HCT116 (cell line): ENCODE measurements at regions not wholly inside any gene's neighbourhood (a gene's known extent, or its start where the extent isn't known, plus 50 kb on each side); places are given as distances from the start of the nearest gene placed in this dataset.

ENCODE experiments used
- ATAC-seq: fragments of 200-7000 bp; cut with Tn5 transposase; 2 replicates; pipeline ENCODE4 v1.9.1; 2020; ENCODE audit warnings: mild to moderate bottlenecking, moderate library complexity
- BruUV-seq: library from RNA; stranded (reverse); fragments of 400-500 nt; replicated peaks from 2 replicates; lab custom pipeline; 2021; lab: Mats Ljungman, UMichigan
- CTCF ChIA-PET: fragments of 300-600 bp; sonication (Branson Sonifier 250); formaldehyde crosslinking; loops from one replicate; lab custom pipeline; 2021; ENCODE audit warnings: antibody characterized with exemption; lab: Charles Lee
- POLR2A ChIA-PET: fragments of 300-600, 350-600 bp; sonication (Branson Sonifier 250); formaldehyde crosslinking; loops from one replicate; lab custom pipeline; 2021; ENCODE audit warnings: antibody characterized with exemption; lab: Charles Lee
- RAD21 ChIA-PET, 2 experiments: fragments of 300-600 bp; sonication (Branson Sonifier 250); formaldehyde crosslinking; loops; one replicate each; lab custom pipeline; 2023; ENCODE audit warnings: low total read pairs in 2 of 2; ENCODE audit not compliant: uncharacterized antibody in 2 of 2, unreplicated experiment in 2 of 2, low non-redundant PET in 1 of 2; lab: Charles Lee
- DNase-seq: peaks from one replicate; pipeline ENCODE4 v3.0.0-alpha.2; 2010; ENCODE audit warnings: low read depth, low spot score
- H2AFZ ChIP-seq: fragments of 200-600 bp; shearing (Covaris generic), sonication (generic); 2 replicates; pipeline ENCODE4 v1.6.1; 2017; ENCODE audit warnings: low read depth, mixed run types, mixed read lengths, antibody characterized with exemption, low read length; ENCODE audit not compliant: poor library complexity, severe bottlenecking
- H3K27ac ChIP-seq: 2 replicates; pipeline ENCODE4 v1.5.1; 2012; ENCODE audit warnings: low read depth, low read length
- H3K27me3 ChIP-seq: fragments of 200-600 bp; sonication (generic); 2 replicates; pipeline ENCODE4 v1.6.1; 2016; ENCODE audit warnings: mixed run types, low read length, mixed read lengths; ENCODE audit not compliant: insufficient read depth
- H3K36me3 ChIP-seq, 2 experiments: fragments of 200-500 bp in 1 of 2; fragments of 200-600 bp in 1 of 2; sonication (Bioruptor generic) in 1 of 2; sonication (generic) in 1 of 2; 2 replicates each; pipeline versions ENCODE4 v1.5.1 to v1.6.1; 2014 to 2016; ENCODE audit warnings: low read length in 2 of 2, inconsistent platforms in 1 of 2, mixed read lengths in 1 of 2, mixed run types in 1 of 2; ENCODE audit not compliant: insufficient read depth in 2 of 2, control insufficient read depth in 1 of 2
- H3K4me1 ChIP-seq, 2 experiments: fragments of 200-600 bp in 1 of 2; sonication (generic) in 1 of 2; 2 replicates each; pipeline versions ENCODE4 v1.5.1 to v1.6.1; 2012 to 2017; ENCODE audit warnings: low read length in 2 of 2, inconsistent platforms in 1 of 2, mild to moderate bottlenecking in 1 of 2, mixed read lengths in 1 of 2, mixed run types in 1 of 2, moderate library complexity in 1 of 2; ENCODE audit not compliant: insufficient read depth in 2 of 2, control insufficient read depth in 1 of 2
- H3K4me2 ChIP-seq: fragments of 200-600 bp; sonication (generic); 2 replicates; pipeline ENCODE4 v1.6.1; 2017; ENCODE audit warnings: mixed run types, low read length, mixed read lengths
- H3K4me3 ChIP-seq, 2 experiments: fragments of 200-600 bp in 1 of 2; sonication (generic) in 1 of 2; replicated peaks in 1 of 2; 2 replicates each; pipeline ENCODE4 v1.5.1; 2011 to 2016; ENCODE audit warnings: low read length in 2 of 2, control low read depth in 1 of 2, low read depth in 1 of 2, mild to moderate bottlenecking in 1 of 2, mixed read lengths in 1 of 2, mixed run types in 1 of 2
- H3K79me2 ChIP-seq: fragments of 200-600 bp; sonication (generic); 2 replicates; pipeline ENCODE4 v1.6.1; 2017; ENCODE audit warnings: mild to moderate bottlenecking, mixed run types, low read length, moderate library complexity, mixed read lengths; ENCODE audit not compliant: insufficient read depth
- H3K9ac ChIP-seq: fragments of 200-600 bp; sonication (generic); 2 replicates; pipeline ENCODE4 v1.6.1; 2016; ENCODE audit warnings: low read length, mixed read lengths
- H3K9me2 ChIP-seq: fragments of 200-600 bp; sonication (generic), shearing (Covaris generic); 2 replicates; pipeline ENCODE4 v1.6.1; 2017; ENCODE audit warnings: mixed run types, mild to moderate bottlenecking, moderate library complexity; ENCODE audit not compliant: insufficient read depth
- H3K9me3 ChIP-seq, 2 experiments: fragments of 200-500 bp in 1 of 2; fragments of 200-600 bp in 1 of 2; sonication (Bioruptor generic) in 1 of 2; sonication (generic) in 1 of 2; 2 replicates each; pipeline ENCODE4 v1.6.1; 2014 to 2017; ENCODE audit warnings: low read length in 2 of 2, mixed read lengths in 2 of 2, inconsistent platforms in 1 of 2, low read depth in 1 of 2, mild to moderate bottlenecking in 1 of 2, mixed run types in 1 of 2, moderate library complexity in 1 of 2; ENCODE audit not compliant: control insufficient read depth in 1 of 2, insufficient read depth in 1 of 2
- H4K20me1 ChIP-seq: fragments of 200-600 bp; sonication (generic), shearing (Covaris generic); 2 replicates; pipeline ENCODE4 v1.6.1; 2017; ENCODE audit warnings: mixed run types, mild to moderate bottlenecking, moderate library complexity; ENCODE audit not compliant: insufficient read depth
- CBX3 ChIP-seq: IDR thresholded peaks from 2 replicates; pipeline ENCODE4 v1.6.1; 2012; ENCODE audit warnings: low read depth
- ELF1 ChIP-seq: IDR thresholded peaks from 2 replicates; pipeline ENCODE4 v1.6.1; 2012; ENCODE audit warnings: low read depth, borderline replicate concordance
- FOSL1 ChIP-seq: IDR thresholded peaks from 2 replicates; pipeline ENCODE4 v1.6.1; 2012; ENCODE audit warnings: low read depth
- JUND ChIP-seq: IDR thresholded peaks from 2 replicates; pipeline ENCODE4 v1.6.1; 2012
- POLR2AphosphoS5 ChIP-seq: IDR thresholded peaks from 2 replicates; pipeline ENCODE4 v1.6.1; 2011; ENCODE audit warnings: mild to moderate bottlenecking, low read depth, low read length, moderate library complexity
- SRF ChIP-seq: IDR thresholded peaks from 2 replicates; pipeline ENCODE4 v1.6.1; 2012; ENCODE audit warnings: low read depth
- TCF7L2 ChIP-seq: IDR thresholded peaks from 2 replicates; pipeline ENCODE4 v1.7.0; 2011; ENCODE audit warnings: borderline replicate concordance, inconsistent platforms; ENCODE audit not compliant: insufficient read depth, insufficient read length; ENCODE audit errors: extremely low read depth
- YY1 ChIP-seq: IDR thresholded peaks from 2 replicates; pipeline ENCODE4 v1.6.1; 2011; ENCODE audit warnings: low read length, low read depth, moderate library complexity, mild to moderate bottlenecking; ENCODE audit not compliant: insufficient replicate concordance; ENCODE audit errors: extremely low read depth
- ZFX ChIP-seq: fragments of 450-650 bp; IDR thresholded peaks from 2 replicates; pipeline ENCODE4 v1.6.1; 2017
- intact Hi-C: fragments of 100-400 bp; cut with micrococcal nuclease; formaldehyde crosslinking; loops from 2 replicates; pipeline ENCODE4 v1.10.0; 2022
- TF ChIP-seq, protein P1 (sequence below): IDR thresholded peaks from 2 replicates; pipeline ENCODE4 v1.6.1; 2012
- TF ChIP-seq, protein P2 (sequence below): IDR thresholded peaks from 2 replicates; pipeline ENCODE4 v1.6.1; 2012; ENCODE audit warnings: low read depth
- TF ChIP-seq, protein P3 (sequence below), 3 experiments: fragments of 200-600 bp in 1 of 3; sonication (generic) in 1 of 3; IDR thresholded peaks in 2 of 3; conservative IDR thresholded peaks in 1 of 3; 2 replicates each; pipeline ENCODE4 v1.5.1; 2012 to 2017; ENCODE audit warnings: low read depth in 2 of 3, low read length in 2 of 3, antibody characterized with exemption in 1 of 3, borderline replicate concordance in 1 of 3, control low read depth in 1 of 3, mild to moderate bottlenecking in 1 of 3, mixed read lengths in 1 of 3, mixed run types in 1 of 3, moderate library complexity in 1 of 3; ENCODE audit not compliant: insufficient read depth in 1 of 3
- TF ChIP-seq, protein P4 (sequence below): IDR thresholded peaks from 2 replicates; pipeline ENCODE4 v1.6.1; 2011; ENCODE audit warnings: mild to moderate bottlenecking, low read length, moderate library complexity; ENCODE audit not compliant: insufficient replicate concordance; ENCODE audit errors: extremely low read depth

DNA sequence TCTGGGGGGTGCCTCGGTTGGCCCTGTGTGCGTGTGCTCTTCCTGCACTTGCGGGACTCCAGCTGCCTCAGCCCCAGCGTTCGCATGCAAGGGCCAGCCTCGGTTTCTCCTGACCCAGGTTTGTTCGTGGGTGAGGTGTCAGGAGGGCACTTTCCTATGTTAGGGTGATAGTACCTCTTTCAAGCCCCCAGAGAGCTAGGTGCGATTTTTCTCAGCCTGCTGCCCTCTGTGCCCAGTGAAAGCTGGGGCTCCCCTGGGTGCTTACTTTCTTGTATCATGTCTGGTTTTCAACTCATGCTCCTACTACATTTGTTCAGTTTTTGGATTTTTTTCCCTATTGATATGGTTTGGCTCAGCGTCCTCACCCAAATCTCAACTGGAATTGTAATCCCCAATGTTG, 289.2 kb downstream of the TEX29 start:
- Histone ChIP-seq H2AFZ (no peak overlapping the region), H3K27me3 (peaks cover 32% of the 10 kb centered on the region), H3K27ac (no peak overlapping the region), H3K9me3 (no peaks in the 10 kb centered on the region), H4K20me1 (no peaks in the 10 kb centered on the region), H3K79me2 (no peaks in the 10 kb centered on the region), H3K4me3 (no peak overlapping the region), H3K36me3 (no peaks in the 10 kb centered on the region), H3K4me1 (no peaks in the 10 kb centered on the region), H3K9ac (no peak overlapping the region), H3K4me2 (no peak overlapping the region), H3K9me2 (no peaks in the 10 kb centered on the region)
- ChIA-PET POLR2A (no interaction called here), CTCF (no interaction called here), RAD21 (no interaction called here)
- no TSS peak for BruUV-seq
- intact Hi-C loops: no loop called here
- TF ChIP-seq CBX3: no peak
- no peak for TF ChIP-seq ELF1
- no peak for TF ChIP-seq SRF
- DNase-seq: no peak
- no peak for ATAC-seq

DNA sequence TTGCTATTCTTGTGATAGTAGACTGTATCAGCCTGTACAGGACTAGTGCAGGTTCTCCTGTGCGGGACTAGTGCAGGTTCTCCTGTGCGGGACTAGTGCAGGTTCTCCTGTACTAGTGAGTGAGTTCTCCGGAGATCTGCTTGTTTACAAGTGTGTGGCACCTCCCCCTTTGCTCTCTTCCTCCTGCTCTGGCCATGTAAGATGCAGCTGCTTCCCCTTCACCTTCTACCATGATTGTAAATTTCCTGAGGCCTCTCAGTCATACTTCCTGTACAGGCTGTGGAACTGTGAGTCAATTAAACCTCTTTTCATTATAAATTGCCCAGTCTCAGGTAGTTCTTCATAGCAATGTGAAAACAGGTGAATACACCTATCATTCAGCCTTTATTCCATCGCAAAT, 289.6 kb downstream of the TEX29 start:
- ATAC-seq: no peak
- Histone ChIP-seq H3K9me2 (no peaks in the 10 kb centered on the region), H3K9me3 (no peaks in the 10 kb centered on the region), H3K27ac (no peak overlapping the region), H3K4me3 (no peak overlapping the region), H3K4me2 (no peak overlapping the region), H2AFZ (no peak overlapping the region), H4K20me1 (no peaks in the 10 kb centered on the region), H3K79me2 (no peaks in the 10 kb centered on the region), H3K27me3 (peaks cover 37% of the 10 kb centered on the region), H3K4me1 (no peaks in the 10 kb centered on the region), H3K36me3 (no peaks in the 10 kb centered on the region), H3K9ac (no peak overlapping the region)
- RAD21 ChIA-PET: no interaction called here
- no TSS peak for BruUV-seq
- POLR2A ChIA-PET: no interaction called here
- DNase-seq: no peak
- CTCF ChIA-PET: no interaction called here
- intact Hi-C loops: no loop called here
- TF ChIP-seq TCF7L2 (no peak), ZFX (no peak), FOSL1 (no peak), POLR2AphosphoS5 (no peak), YY1 (no peak), CBX3 (no peak), JUND (no peak)
- TF ChIP-seq, protein P1, sequence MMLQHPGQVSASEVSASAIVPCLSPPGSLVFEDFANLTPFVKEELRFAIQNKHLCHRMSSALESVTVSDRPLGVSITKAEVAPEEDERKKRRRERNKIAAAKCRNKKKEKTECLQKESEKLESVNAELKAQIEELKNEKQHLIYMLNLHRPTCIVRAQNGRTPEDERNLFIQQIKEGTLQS: no peak
- TF ChIP-seq, protein P2, sequence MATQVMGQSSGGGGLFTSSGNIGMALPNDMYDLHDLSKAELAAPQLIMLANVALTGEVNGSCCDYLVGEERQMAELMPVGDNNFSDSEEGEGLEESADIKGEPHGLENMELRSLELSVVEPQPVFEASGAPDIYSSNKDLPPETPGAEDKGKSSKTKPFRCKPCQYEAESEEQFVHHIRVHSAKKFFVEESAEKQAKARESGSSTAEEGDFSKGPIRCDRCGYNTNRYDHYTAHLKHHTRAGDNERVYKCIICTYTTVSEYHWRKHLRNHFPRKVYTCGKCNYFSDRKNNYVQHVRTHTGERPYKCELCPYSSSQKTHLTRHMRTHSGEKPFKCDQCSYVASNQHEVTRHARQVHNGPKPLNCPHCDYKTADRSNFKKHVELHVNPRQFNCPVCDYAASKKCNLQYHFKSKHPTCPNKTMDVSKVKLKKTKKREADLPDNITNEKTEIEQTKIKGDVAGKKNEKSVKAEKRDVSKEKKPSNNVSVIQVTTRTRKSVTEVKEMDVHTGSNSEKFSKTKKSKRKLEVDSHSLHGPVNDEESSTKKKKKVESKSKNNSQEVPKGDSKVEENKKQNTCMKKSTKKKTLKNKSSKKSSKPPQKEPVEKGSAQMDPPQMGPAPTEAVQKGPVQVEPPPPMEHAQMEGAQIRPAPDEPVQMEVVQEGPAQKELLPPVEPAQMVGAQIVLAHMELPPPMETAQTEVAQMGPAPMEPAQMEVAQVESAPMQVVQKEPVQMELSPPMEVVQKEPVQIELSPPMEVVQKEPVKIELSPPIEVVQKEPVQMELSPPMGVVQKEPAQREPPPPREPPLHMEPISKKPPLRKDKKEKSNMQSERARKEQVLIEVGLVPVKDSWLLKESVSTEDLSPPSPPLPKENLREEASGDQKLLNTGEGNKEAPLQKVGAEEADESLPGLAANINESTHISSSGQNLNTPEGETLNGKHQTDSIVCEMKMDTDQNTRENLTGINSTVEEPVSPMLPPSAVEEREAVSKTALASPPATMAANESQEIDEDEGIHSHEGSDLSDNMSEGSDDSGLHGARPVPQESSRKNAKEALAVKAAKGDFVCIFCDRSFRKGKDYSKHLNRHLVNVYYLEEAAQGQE: no peak
- TF ChIP-seq, protein P3, sequence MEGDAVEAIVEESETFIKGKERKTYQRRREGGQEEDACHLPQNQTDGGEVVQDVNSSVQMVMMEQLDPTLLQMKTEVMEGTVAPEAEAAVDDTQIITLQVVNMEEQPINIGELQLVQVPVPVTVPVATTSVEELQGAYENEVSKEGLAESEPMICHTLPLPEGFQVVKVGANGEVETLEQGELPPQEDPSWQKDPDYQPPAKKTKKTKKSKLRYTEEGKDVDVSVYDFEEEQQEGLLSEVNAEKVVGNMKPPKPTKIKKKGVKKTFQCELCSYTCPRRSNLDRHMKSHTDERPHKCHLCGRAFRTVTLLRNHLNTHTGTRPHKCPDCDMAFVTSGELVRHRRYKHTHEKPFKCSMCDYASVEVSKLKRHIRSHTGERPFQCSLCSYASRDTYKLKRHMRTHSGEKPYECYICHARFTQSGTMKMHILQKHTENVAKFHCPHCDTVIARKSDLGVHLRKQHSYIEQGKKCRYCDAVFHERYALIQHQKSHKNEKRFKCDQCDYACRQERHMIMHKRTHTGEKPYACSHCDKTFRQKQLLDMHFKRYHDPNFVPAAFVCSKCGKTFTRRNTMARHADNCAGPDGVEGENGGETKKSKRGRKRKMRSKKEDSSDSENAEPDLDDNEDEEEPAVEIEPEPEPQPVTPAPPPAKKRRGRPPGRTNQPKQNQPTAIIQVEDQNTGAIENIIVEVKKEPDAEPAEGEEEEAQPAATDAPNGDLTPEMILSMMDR (IDR thresholded peaks at IDR 0.05 in 2 of 3, conservative IDR thresholded peaks at IDR 0.05 in 1 of 3; ENCODE audit: borderline replicate concordance in 1 of 3, insufficient read depth in 1 of 3, low read depth in 2 of 3, low read length in 2 of 3): no peak
- TF ChIP-seq, protein P4, sequence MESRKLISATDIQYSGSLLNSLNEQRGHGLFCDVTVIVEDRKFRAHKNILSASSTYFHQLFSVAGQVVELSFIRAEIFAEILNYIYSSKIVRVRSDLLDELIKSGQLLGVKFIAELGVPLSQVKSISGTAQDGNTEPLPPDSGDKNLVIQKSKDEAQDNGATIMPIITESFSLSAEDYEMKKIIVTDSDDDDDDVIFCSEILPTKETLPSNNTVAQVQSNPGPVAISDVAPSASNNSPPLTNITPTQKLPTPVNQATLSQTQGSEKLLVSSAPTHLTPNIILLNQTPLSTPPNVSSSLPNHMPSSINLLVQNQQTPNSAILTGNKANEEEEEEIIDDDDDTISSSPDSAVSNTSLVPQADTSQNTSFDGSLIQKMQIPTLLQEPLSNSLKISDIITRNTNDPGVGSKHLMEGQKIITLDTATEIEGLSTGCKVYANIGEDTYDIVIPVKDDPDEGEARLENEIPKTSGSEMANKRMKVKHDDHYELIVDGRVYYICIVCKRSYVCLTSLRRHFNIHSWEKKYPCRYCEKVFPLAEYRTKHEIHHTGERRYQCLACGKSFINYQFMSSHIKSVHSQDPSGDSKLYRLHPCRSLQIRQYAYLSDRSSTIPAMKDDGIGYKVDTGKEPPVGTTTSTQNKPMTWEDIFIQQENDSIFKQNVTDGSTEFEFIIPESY: no peak
